HK-2 (cell line): ENCODE measurements at regions not wholly inside any gene's neighbourhood (a gene's known extent, or its start where the extent isn't known, plus 50 kb on each side); places are given as distances from the start of the nearest gene placed in this dataset.
"Not testable (repeated sequence)": the region's sequence is repeated elsewhere in the genome, so short reads cannot be mapped to it uniquely, and the experiment has no call there.

Experiments used
- DNase-seq: peaks from one replicate; pipeline ENCODE4 v3.0.0-alpha.2; 2018; ENCODE audit not compliant: unreplicated experiment

- no peak for DNase-seq
These were observed 982.3 kb downstream of the GATA3 start for GRCh38 chr10:9036711-9037204.

DNA sequence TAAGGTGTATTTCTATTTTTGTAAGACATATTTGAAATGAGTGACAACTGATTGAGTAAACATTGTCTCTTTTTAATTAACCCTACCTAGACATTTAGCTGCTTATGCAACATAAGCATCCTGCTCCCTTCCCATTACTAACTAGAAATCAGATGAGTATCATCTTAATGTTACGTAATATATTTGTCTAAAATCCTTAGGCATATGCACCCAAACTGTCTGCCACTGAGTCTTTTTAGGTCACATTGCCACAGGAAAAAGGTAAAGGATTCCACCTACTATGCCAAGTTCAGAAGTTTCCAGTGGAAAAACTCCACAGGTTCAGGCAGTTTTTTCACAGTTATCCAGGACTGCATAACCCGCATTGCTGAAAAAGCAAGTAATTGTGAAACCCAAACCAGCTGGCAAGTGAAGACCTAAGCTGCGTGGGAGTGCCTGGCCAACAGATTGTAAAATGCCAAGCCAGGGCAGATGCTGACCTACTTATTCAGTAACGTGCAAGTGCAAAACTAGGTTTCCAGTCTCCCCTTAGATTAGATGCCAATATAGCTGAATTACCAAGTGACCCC lies 983.7 kb downstream of the GATA3 start:
- DNase-seq, result no peak

GRCh38 chr10:9043466-9043865 lies 989.0 kb downstream of the GATA3 start:
- DNase-seq, result no peak

DNA sequence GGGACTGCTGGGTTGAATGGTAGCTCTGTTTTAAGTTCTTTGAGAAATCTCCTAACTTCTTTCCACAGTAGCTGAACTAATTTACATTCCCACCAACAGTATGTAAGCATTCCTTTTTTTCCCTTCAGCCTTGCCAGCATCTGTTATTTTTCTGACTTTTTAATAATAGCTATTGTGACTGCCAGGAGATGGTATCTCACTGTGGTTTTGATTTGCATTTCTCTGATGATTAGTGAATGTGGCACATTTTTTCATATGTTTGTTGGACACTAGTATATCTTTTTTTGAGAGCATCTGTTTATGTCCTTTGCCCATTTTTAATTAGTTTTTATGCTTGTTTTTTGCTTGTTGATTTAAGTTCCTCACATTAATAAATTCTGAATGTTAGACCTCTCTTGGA lies 990.8 kb downstream of the GATA3 start:
- DNase-seq, result no peak

DNA sequence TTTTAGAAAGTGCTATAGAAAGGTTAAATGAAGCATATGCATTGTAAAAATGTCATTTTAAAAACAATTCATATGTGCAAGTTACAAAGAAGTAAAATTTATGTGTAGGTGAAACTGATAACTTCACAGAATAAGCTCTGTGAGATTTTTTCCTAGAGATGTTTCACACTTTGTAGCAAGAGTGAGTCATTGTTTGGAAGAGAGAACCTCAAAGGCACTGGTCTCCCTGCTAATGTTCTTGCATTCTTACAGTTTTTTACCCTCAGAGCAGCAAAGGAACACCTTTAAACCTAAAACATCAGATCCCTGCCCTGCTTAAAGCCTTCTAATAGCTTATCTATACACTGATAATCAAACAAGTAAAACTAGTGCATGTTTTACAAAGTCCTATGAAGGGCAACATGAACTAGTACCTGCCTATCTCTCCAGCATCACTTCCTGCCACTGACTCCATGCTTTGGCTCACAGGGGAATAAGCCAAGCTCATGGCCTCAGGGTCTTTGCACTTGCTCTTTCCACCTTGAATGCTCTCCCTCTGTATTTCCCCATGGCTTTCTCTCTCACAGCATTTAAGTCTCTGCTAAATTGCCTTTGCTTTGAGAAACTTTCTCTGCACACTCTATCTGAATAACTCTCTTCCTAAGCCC lies 997.0 kb downstream of the GATA3 start:
- no peak for DNase-seq

DNA sequence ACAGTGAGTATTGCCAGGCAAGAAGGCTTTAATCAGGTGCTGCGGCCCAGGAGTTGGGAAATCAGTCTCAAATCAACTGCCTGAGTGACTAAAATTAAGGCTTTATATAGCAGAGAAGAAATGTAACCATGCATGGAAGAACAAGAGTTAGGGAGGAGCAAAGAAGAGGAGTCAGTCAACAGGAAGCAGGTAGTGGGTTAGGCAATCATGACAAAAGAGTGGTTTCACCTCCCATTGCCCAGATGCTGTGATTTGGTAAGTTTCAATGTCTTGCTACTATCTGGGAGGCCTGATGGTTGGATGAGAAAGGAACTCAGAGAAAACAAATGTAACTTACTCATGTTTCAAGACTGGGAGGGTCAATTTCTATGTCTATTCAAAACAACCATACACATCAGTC lies 998.3 kb downstream of the GATA3 start:
- DNase-seq, result no peak

GRCh38 chr10:9056521-9056920 lies 1002.0 kb downstream of the GATA3 start:
- DNase-seq, result no peak

GRCh38 chr10:9057293-9057692 lies 1002.8 kb downstream of the GATA3 start:
- not testable (repeated sequence) for DNase-seq

DNA sequence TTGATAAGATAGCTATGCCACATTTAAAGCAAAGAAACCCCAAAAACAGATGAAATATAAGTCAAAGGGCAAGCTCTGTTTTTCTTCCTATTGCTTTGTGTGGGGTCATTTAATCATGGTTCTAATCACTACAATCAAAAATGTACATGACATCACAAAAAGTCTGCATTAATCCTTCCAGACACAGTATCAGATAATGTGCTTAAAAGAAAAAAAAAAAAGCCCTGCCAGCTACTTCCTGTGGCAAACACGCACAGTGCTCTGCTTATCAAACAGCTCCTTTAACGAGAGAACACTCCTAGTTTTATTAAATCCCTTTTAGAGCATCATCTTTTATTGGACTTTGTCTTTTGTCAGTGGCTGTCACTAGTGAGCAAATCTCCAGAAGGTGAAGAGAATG lies 1005.8 kb downstream of the GATA3 start:
- DNase-seq, result no peak

GRCh38 chr10:9061871-9062270 lies 1007.4 kb downstream of the GATA3 start:
- no peak for DNase-seq

DNA sequence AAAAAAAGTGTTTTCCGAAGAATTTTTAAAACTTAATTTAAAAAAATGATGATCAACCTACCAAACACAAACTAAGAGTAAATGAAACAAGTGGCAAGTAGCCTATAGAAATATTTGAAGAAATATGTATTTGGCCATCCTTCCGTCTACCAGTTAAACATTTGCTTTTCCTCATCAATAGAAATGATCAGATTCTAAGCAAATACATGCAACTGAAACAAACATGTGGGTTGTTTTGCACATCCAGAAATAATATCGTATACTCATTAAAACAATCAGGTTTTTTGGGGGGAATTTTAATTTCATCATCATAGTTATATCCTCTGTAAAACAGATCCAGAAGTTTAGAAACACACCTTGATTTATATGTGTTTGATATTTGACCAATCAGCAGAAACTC lies 1011.7 kb downstream of the GATA3 start:
- DNase-seq, result no peak

GRCh38 chr10:9068003-9068402 lies 1013.5 kb downstream of the GATA3 start:
- no peak for DNase-seq

- DNase-seq, result no peak
These were observed 1014.6 kb downstream of the GATA3 start for GRCh38 chr10:9069136-9069535.

GRCh38 chr10:9075420-9075819 lies 1020.9 kb downstream of the GATA3 start:
- no peak for DNase-seq

DNA sequence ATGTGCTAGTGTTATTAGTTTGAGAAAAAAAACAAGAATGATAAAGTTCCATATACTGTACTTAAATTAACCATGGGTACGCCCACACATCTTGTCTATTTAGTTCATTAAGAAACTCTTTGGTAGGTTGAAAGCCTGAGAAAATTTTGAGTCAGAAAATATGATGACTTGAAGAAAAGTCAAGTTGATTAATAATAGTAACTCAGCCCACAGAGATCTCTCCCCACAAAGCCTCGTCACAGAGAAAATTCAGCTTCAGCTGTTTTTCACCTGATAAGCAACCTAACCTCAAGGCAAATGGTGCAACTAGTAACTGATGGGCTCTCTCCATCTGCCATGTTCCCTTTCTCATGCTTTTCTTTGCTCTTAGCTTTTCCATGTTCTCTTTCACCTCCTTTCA lies 1021.6 kb downstream of the GATA3 start:
- no peak for DNase-seq

DNA sequence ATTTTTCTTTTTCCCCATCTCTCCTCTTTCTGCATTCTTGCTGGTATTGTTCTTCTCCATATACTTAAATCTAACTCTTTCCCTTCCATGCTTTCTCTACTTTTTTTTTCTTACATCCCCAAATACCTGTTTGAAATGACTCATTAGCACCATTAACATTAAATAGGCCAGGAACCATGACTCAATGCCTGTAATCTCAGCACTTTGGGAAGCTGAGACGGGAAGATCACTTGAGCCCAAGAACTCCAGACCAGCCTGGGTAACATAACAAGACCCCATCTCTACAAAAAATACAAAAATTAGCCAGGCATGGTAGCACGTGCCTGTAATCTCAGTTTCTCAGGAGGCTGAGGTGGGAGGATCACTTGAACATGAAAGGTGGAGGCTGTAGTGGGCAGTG lies 1026.8 kb downstream of the GATA3 start:
- DNase-seq, result no peak

DNA sequence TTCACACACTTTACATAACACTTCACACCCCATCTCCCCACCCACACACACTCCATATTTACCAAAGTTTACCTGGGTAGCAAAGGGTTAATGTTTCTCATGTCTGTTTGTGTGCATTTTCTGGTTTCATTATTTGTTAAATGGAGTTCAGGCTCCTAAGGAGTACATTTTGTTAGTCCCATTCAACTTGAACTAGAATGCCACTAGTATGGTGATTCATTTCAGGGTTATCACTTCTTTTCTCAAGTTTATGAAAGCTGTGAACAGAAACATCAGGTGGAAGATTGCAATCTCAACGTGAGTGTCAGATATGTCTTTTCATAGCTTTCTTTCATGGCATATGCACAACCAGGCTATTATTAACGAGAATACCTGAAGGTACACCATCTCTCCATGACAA lies 1027.5 kb downstream of the GATA3 start:
- no peak for DNase-seq

- no peak for DNase-seq
These were observed 1037.1 kb downstream of the GATA3 start for GRCh38 chr10:9091530-9092093.

DNA sequence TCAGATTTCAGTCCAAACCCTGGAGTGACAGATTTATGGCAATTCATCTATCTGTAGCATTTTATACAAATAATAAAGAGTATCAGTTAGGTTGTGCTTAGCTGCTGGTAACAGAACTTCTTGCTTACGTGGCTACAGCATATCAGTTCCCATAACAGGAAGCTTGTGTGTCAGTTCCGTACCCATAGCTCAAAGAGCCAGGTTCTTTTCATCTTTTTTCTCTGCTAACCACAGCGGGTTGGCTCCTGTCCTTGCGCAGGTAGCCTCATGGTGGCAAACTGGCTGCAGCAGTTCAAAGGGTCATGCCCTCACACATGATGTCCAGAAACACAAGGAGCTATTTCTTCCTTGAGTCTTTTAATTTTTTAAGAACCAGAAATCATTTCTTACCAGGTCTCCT lies 1041.8 kb downstream of the GATA3 start:
- no peak for DNase-seq

DNA sequence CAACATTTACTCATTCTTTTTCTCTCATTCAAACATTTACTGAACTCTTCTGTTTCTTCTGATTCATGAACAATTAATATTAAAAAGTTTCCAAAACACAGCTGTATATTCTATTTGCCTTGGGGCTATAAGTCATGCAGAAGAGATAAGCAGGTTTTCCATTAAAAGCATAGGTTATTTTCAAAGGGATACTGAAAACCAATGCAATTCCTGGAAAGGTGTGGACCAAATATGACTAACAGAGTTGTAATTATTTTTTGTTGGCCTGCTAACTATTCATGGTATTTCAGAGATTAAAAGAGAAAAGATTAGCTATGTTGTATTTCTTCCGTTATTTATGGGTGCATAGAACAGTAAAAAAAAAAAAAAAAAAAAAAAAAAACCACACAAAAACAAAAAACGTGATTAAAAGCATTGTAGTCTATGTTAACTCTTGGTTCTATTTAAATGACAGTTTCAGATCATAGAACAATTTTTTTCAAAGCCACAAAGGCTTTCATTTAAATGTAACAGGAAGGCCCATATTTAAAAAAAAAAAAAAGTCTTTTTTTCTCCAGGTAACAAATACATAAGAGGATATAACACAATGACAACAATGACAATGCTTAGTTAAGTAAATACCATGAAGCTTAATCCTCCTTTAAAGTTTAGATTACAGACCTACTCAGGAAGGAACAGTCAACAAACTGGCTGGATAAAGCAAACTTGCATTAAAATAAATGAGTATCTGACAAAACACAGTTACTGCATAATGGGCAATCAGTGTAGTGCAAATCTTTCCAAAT lies 1042.9 kb downstream of the GATA3 start:
- DNase-seq, result no peak

DNA sequence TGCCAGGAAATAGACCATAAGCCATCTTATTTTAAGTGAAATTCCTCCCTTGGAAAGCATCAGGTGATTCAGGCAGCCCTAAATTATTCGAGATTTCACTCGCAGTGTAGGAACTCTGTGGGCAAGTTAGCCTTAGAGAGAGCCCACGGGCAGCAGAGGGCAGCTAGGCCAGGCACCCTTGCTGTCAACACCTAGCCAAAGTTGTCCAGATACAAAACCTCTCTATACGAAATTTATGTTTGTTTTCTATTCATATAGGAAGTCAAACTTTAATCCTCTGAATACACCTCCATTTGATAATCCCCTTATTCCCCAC lies 1043.5 kb downstream of the GATA3 start:
- DNase-seq, result no peak

DNA sequence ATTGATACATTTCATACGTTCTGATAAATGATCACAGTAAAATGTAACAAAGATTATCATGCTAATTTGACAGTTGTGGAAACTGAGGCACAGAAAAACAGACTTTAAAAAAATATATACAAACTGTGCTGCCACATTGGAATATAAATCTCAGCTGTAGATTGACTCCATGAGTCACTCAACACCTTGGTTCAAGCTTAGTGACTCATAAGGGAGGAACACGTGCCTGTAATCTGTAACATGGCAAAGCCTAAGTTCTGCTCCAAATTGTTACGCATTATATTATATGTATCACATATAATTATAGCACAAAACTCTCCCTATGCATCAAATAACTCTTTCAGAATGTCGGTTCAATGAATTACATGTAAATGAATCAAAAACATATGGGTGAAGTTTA lies 1047.5 kb downstream of the GATA3 start:
- DNase-seq, result no peak

GRCh38 chr10:9103301-9103700 lies 1048.8 kb downstream of the GATA3 start:
- no peak for DNase-seq
